GM12878 (cell line): ENCODE measurements at regions not wholly inside any gene's neighbourhood (a gene's known extent, or its start where the extent isn't known, plus 50 kb on each side); places are given as distances from the start of the nearest gene placed in this dataset.

Experiments
- ATAC-seq: fragments of 200-7000 bp; cut with Tn5 transposase; 3 replicates; pipeline ENCODE4 v1.9.1; 2020; ENCODE audit warnings: mild to moderate bottlenecking, moderate library complexity
- BruUV-seq: library from RNA; stranded (reverse); fragments of 400-500 nt; replicated peaks from 2 replicates; lab custom pipeline; 2021; lab: Mats Ljungman, UMichigan
- CTCF ChIA-PET: fragments of 300-600 bp; sonication (Branson Sonifier 250); formaldehyde crosslinking; extraction: SDS; loops from one replicate; lab custom pipeline; 2021; ENCODE audit warnings: inconsistent platforms; lab: Yijun Ruan, JAX
- POLR2A ChIA-PET: fragments of 350-600 bp; formaldehyde crosslinking; extraction: SDS; loops from one replicate; lab custom pipeline; 2021; ENCODE audit warnings: inconsistent platforms; lab: Charles Lee
- RAD21 ChIA-PET: fragments of 300-600 bp; sonication (Branson Sonifier 250); formaldehyde crosslinking; loops from one replicate; lab custom pipeline; 2023; ENCODE audit warnings: antibody characterized with exemption; ENCODE audit not compliant: unreplicated experiment; lab: Charles Lee
- SMC1A ChIA-PET: fragments of 300-600 bp; sonication (Branson Sonifier 250); formaldehyde crosslinking; loops from one replicate; lab custom pipeline; 2023; ENCODE audit not compliant: unreplicated experiment, uncharacterized antibody; lab: Charles Lee
- DNase-seq: peaks from one replicate; pipeline ENCODE4 v3.0.0-alpha.2; 2011; ENCODE audit warnings: low read depth, low spot score
- FAIRE-seq: peaks from 3 replicates; lab custom pipeline; 2011; peaks lifted over from hg19 to GRCh38; lab: Jason Lieb, UNC
- H2AFZ ChIP-seq: 2 replicates; pipeline ENCODE4 v1.6.0; 2011; ENCODE audit warnings: low read depth, low read length, control low read depth; ENCODE audit not compliant: control insufficient read depth
- H3K27ac ChIP-seq: 2 replicates; pipeline ENCODE4 v1.5.1; 2011; ENCODE audit warnings: control low read depth; ENCODE audit not compliant: control insufficient read depth, insufficient read depth
- H3K27me3 ChIP-seq, 2 experiments: replicated peaks in 1 of 2; 2 replicates each; pipeline versions ENCODE4 v1.6.0 to v1.6.1; 2011; ENCODE audit warnings: low read length in 1 of 2; ENCODE audit not compliant: control insufficient read depth in 2 of 2, insufficient read depth in 2 of 2
- H3K36me3 ChIP-seq, 2 experiments: 2 replicates each; pipeline ENCODE4 v1.5.1; 2011; ENCODE audit warnings: low read length in 1 of 2; ENCODE audit not compliant: control insufficient read depth in 2 of 2, insufficient read depth in 2 of 2
- H3K4me1 ChIP-seq: 2 replicates; pipeline ENCODE4 v1.6.1; 2011; ENCODE audit warnings: mild to moderate bottlenecking, low read length, moderate library complexity, mixed read lengths; ENCODE audit not compliant: control insufficient read depth, insufficient read depth
- H3K4me2 ChIP-seq: 2 replicates; pipeline ENCODE4 v1.6.0; 2011; ENCODE audit warnings: control low read depth; ENCODE audit not compliant: control insufficient read depth, insufficient read depth
- H3K4me3 ChIP-seq: fragments of 200-600 bp; sonication (generic); 2 replicates; pipeline ENCODE4 v1.5.1; 2016
- H3K79me2 ChIP-seq: 2 replicates; pipeline ENCODE4 v1.6.0; 2011; ENCODE audit warnings: low read length; ENCODE audit not compliant: control insufficient read depth, insufficient read depth
- H3K9ac ChIP-seq: 2 replicates; pipeline ENCODE4 v1.8.0; 2011; ENCODE audit warnings: low read length, control low read depth, mixed read lengths; ENCODE audit not compliant: control insufficient read depth, insufficient read depth
- H3K9me3 ChIP-seq: replicated peaks from 3 replicates; pipeline ENCODE4 v1.5.1; 2011; ENCODE audit warnings: mild to moderate bottlenecking, low read length; ENCODE audit not compliant: control insufficient read depth, insufficient read depth
- H4K20me1 ChIP-seq: 2 replicates; pipeline ENCODE4 v1.6.0; 2011; ENCODE audit not compliant: control insufficient read depth, insufficient read depth
- EED ChIP-seq: sonication (generic); IDR thresholded peaks from 2 replicates; pipeline ENCODE4 v1.6.1; 2016; ENCODE audit warnings: antibody characterized with exemption, low read depth
- IKZF2 ChIP-seq, 2 experiments: fragments of 450-650 bp; IDR thresholded peaks; 2 replicates each; pipeline ENCODE4 v1.6.1; 2017; ENCODE audit warnings: mild to moderate bottlenecking in 2 of 2, moderate library complexity in 2 of 2
- MXI1 ChIP-seq: fragments of 150-350 bp; IDR thresholded peaks from 2 replicates; pipeline ENCODE4 v1.6.1; 2011; ENCODE audit warnings: low read depth, mild to moderate bottlenecking, inconsistent platforms, low read length, improper control_type of control experiment
- TARDBP ChIP-seq: IDR thresholded peaks from 2 replicates; pipeline ENCODE4 v1.6.1; 2016; ENCODE audit warnings: borderline replicate concordance
- ZNF207 ChIP-seq: fragments of 450-650 bp; IDR thresholded peaks from 2 replicates; pipeline ENCODE4 v1.6.1; 2014; ENCODE audit warnings: antibody characterized with exemption, mild to moderate bottlenecking, borderline replicate concordance
- ZNF274 ChIP-seq: IDR thresholded peaks from one replicate; pipeline ENCODE4 v1.8.0; 2011; ENCODE audit not compliant: insufficient read length, insufficient read depth
- WGBS: methylation state at CpG from one replicate; pipeline ENCODE4 v1.1.6; 2016; ENCODE audit warnings: low lambda C conversion rate; ENCODE audit not compliant: insufficient replicate concordance, insufficient coverage; ENCODE audit errors: missing lambda C conversion rate; 5-methylcytosine and 5-hydroxymethylcytosine counted together
- in situ Hi-C: fragments of 300-500 bp; cut with MboI; formaldehyde crosslinking; loops from 9 replicates; pipeline ENCODE4 v1.14.3; 2018; ENCODE audit warnings: mixed read lengths
- intact Hi-C: fragments of 100-400 bp; cut with micrococcal nuclease; formaldehyde crosslinking; loops from one replicate; pipeline ENCODE4 v1.14.2; 2022; ENCODE audit not compliant: unreplicated experiment
- TF ChIP-seq, protein P1 (sequence below): fragments of 150-350 bp; IDR thresholded peaks from 2 replicates; pipeline ENCODE4 v1.6.1; 2016; ENCODE audit warnings: low read depth, low read length
- TF ChIP-seq, protein P2 (sequence below): IDR thresholded peaks from 2 replicates; pipeline ENCODE4 v1.6.1; 2012; ENCODE audit warnings: low read depth, low read length, improper control_type of control experiment
- TF ChIP-seq, protein P3 (sequence below): fragments of 450-650 bp; IDR thresholded peaks from 2 replicates; pipeline ENCODE4 v1.6.1; 2017; ENCODE audit warnings: mild to moderate bottlenecking, moderate library complexity

GRCh38 chr11:15724601-15725000 lies 609.9 kb downstream of the INSC start:
- H4K20me1 ChIP-seq, result no peaks in the 10 kb centered on the region
- intact Hi-C loops, result no loop called here
- no peak for DNase-seq
- no TSS peak for BruUV-seq
- no peaks in the 10 kb centered on the region for H3K36me3 ChIP-seq
- no peak overlapping the region for H3K4me2 ChIP-seq
- in situ Hi-C loops, result no loop called here
- no peaks in the 10 kb centered on the region for H3K27me3 ChIP-seq
- no peak overlapping the region for H3K27ac ChIP-seq
- CTCF ChIA-PET, result no interaction called here
- no peaks in the 10 kb centered on the region for H3K4me1 ChIP-seq
- H3K4me3 ChIP-seq, result no peak overlapping the region
- POLR2A ChIA-PET, result no interaction called here
- FAIRE-seq, result no peak
- SMC1A ChIA-PET, result no interaction called here
- TF ChIP-seq, protein P1, sequence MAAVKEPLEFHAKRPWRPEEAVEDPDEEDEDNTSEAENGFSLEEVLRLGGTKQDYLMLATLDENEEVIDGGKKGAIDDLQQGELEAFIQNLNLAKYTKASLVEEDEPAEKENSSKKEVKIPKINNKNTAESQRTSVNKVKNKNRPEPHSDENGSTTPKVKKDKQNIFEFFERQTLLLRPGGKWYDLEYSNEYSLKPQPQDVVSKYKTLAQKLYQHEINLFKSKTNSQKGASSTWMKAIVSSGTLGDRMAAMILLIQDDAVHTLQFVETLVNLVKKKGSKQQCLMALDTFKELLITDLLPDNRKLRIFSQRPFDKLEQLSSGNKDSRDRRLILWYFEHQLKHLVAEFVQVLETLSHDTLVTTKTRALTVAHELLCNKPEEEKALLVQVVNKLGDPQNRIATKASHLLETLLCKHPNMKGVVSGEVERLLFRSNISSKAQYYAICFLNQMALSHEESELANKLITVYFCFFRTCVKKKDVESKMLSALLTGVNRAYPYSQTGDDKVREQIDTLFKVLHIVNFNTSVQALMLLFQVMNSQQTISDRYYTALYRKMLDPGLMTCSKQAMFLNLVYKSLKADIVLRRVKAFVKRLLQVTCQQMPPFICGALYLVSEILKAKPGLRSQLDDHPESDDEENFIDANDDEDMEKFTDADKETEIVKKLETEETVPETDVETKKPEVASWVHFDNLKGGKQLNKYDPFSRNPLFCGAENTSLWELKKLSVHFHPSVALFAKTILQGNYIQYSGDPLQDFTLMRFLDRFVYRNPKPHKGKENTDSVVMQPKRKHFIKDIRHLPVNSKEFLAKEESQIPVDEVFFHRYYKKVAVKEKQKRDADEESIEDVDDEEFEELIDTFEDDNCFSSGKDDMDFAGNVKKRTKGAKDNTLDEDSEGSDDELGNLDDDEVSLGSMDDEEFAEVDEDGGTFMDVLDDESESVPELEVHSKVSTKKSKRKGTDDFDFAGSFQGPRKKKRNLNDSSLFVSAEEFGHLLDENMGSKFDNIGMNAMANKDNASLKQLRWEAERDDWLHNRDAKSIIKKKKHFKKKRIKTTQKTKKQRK, result no peak
- TF ChIP-seq, protein P2, sequence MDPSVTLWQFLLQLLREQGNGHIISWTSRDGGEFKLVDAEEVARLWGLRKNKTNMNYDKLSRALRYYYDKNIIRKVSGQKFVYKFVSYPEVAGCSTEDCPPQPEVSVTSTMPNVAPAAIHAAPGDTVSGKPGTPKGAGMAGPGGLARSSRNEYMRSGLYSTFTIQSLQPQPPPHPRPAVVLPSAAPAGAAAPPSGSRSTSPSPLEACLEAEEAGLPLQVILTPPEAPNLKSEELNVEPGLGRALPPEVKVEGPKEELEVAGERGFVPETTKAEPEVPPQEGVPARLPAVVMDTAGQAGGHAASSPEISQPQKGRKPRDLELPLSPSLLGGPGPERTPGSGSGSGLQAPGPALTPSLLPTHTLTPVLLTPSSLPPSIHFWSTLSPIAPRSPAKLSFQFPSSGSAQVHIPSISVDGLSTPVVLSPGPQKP, result no peak
- TF ChIP-seq, protein P3, sequence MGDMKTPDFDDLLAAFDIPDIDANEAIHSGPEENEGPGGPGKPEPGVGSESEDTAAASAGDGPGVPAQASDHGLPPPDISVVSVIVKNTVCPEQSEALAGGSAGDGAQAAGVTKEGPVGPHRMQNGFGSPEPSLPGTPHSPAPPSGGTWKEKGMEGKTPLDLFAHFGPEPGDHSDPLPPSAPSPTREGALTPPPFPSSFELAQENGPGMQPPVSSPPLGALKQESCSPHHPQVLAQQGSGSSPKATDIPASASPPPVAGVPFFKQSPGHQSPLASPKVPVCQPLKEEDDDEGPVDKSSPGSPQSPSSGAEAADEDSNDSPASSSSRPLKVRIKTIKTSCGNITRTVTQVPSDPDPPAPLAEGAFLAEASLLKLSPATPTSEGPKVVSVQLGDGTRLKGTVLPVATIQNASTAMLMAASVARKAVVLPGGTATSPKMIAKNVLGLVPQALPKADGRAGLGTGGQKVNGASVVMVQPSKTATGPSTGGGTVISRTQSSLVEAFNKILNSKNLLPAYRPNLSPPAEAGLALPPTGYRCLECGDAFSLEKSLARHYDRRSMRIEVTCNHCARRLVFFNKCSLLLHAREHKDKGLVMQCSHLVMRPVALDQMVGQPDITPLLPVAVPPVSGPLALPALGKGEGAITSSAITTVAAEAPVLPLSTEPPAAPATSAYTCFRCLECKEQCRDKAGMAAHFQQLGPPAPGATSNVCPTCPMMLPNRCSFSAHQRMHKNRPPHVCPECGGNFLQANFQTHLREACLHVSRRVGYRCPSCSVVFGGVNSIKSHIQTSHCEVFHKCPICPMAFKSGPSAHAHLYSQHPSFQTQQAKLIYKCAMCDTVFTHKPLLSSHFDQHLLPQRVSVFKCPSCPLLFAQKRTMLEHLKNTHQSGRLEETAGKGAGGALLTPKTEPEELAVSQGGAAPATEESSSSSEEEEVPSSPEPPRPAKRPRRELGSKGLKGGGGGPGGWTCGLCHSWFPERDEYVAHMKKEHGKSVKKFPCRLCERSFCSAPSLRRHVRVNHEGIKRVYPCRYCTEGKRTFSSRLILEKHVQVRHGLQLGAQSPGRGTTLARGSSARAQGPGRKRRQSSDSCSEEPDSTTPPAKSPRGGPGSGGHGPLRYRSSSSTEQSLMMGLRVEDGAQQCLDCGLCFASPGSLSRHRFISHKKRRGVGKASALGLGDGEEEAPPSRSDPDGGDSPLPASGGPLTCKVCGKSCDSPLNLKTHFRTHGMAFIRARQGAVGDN, result no peak
- TF ChIP-seq ZNF207, result no peak
- TF ChIP-seq IKZF2 (IDR thresholded peaks at IDR 0.05), result no peak
- TF ChIP-seq MXI1, result no peak
- no peak for TF ChIP-seq EED
- no peak for TF ChIP-seq TARDBP
- no peak for TF ChIP-seq ZNF274
- TF ChIP-seq, all 136 proteins: peak for 0
- H3K9me3 ChIP-seq, result no peaks in the 10 kb centered on the region
- no peak overlapping the region for H3K9ac ChIP-seq
- no peak overlapping the region for H2AFZ ChIP-seq
- 31% methylated on average over 3 of the region's 3 CpGs for WGBS
- no peaks in the 10 kb centered on the region for H3K79me2 ChIP-seq
- RAD21 ChIA-PET, result no interaction called here
- ATAC-seq, result no peak
